WTC11 (cell line): ENCODE measurements at regions not wholly inside any gene's neighbourhood (a gene's known extent, or its start where the extent isn't known, plus 50 kb on each side); places are given as distances from the start of the nearest gene placed in this dataset.

ENCODE experiments used
- ARID4B ChIP-seq: sonication (generic); formaldehyde crosslinking; IDR thresholded peaks from 2 replicates; pipeline ENCODE4 v1.8.0; 2023; ENCODE audit warnings: missing genetic modification reagents, mild to moderate bottlenecking, borderline replicate concordance
- CTCF ChIP-seq: fragments of 200-600 bp; IDR thresholded peaks from 2 replicates; pipeline ENCODE4 v1.8.0; 2022; ENCODE audit warnings: antibody characterized with exemption
- NR3C1 ChIP-seq: sonication (generic); formaldehyde crosslinking; conservative IDR thresholded peaks from 2 replicates; pipeline ENCODE4 v1.8.1; 2023; ENCODE audit warnings: low read depth, mild to moderate bottlenecking, missing genetic modification reagents
- SP1 ChIP-seq: sonication (generic); formaldehyde crosslinking; conservative IDR thresholded peaks from 2 replicates; pipeline ENCODE4 v1.8.1; 2022; ENCODE audit warnings: missing genetic modification reagents

DNA sequence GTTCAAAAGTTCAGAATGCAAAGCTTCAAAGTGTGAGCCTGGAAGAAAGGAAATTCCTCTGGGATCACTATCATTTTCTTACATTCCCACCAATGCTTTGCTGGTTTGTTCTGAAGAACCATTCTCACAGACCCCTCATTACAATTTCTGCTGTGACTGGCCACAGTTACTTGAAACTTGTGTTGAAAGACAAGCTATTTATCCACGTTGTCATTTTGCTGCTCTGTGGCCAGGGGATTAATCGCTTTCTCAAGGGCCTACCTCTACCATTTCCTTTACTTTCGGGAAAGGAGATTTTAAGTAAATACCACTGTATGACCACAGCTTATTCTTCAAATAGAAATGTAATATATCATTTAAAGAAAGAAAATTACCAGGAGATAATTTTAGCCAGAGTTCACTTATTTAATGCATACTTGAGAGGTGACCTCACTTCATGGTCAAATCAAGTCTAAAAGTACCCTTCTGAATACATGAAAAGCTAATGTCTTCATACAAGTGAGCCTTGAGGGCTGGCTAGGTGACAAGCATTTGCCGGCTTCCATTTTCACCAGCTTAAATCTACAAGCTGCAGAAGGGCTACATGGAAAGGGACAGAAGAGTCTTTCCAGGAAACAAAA is 69.8 kb upstream of the ROBO2 start:
- TF ChIP-seq SP1 = no peak
- TF ChIP-seq CTCF = no peak
- TF ChIP-seq NR3C1 (CRISPR knock-in tag) = no peak
- TF ChIP-seq ARID4B (CRISPR knock-in tag) = no peak
